HG03571 (cell line): ENCODE measurements at regions not wholly inside any gene's neighbourhood (a gene's known extent, or its start where the extent isn't known, plus 50 kb on each side); places are given as distances from the start of the nearest gene placed in this dataset.

Source experiments
- ATAC-seq: cut with Tn5 transposase; IDR thresholded peaks from one replicate; pipeline ENCODE4 v1.9.1; 2021; ENCODE audit not compliant: unreplicated experiment

GRCh38 chr1:112790920-112791722, 76.0 kb upstream of the PPM1J start:
- ATAC-seq, result no peak

- ATAC-seq, result no peak
These were observed 73.4 kb upstream of the PPM1J start for GRCh38 chr1:112788561-112788960.

- no peak for ATAC-seq
These were observed 72.9 kb upstream of the PPM1J start for GRCh38 chr1:112788054-112788453.

- ATAC-seq, result no peak
These were observed 67.9 kb upstream of the PPM1J start for GRCh38 chr1:112783059-112783458.

- ATAC-seq, result no peak
These were observed 64.8 kb upstream of the PPM1J start for GRCh38 chr1:112779665-112780526.

- ATAC-seq, result no peak
These were observed 63.0 kb upstream of the PPM1J start for GRCh38 chr1:112778137-112778536.

- ATAC-seq, result no peak
These were observed 61.6 kb upstream of the PPM1J start for GRCh38 chr1:112776688-112777087.

GRCh38 chr1:112772781-112773180, 57.6 kb upstream of the PPM1J start:
- ATAC-seq, result no peak

GRCh38 chr1:112770724-112771123, 55.6 kb upstream of the PPM1J start:
- no peak for ATAC-seq

GRCh38 chr1:112769611-112770010, 54.5 kb upstream of the PPM1J start:
- ATAC-seq, result no peak

- ATAC-seq, result no peak
These were observed 52.5 kb upstream of the PPM1J start for GRCh38 chr1:112767646-112768045.
